Endothelial cell of umbilical vein (primary cell): ENCODE measurements at regions not wholly inside any gene's neighbourhood (a gene's known extent, or its start where the extent isn't known, plus 50 kb on each side); places are given as distances from the start of the nearest gene placed in this dataset.

Experiments
- BruUV-seq: library from RNA; stranded (reverse); fragments of 400-500 nt; replicated peaks from 2 replicates; lab custom pipeline; 2021; lab: Mats Ljungman, UMichigan
- CTCF ChIA-PET: fragments of 300-600, 350-600 bp; sonication (Branson Sonifier 250); formaldehyde crosslinking; loops from one replicate; lab custom pipeline; 2021; ENCODE audit warnings: antibody characterized with exemption, inconsistent platforms; lab: Charles Lee
- POLR2A ChIA-PET: fragments of 300-600, 350-600 bp; sonication (Branson Sonifier 250); formaldehyde crosslinking; loops from one replicate; lab custom pipeline; 2021; ENCODE audit warnings: antibody characterized with exemption, inconsistent platforms; lab: Charles Lee
- DNase-seq: peaks from one replicate; pipeline ENCODE4 v3.0.0-alpha.2; 2011; ENCODE audit warnings: low read depth, low spot score
- FAIRE-seq: peaks from 2 replicates; lab custom pipeline; 2011; peaks lifted over from hg19 to GRCh38; lab: Jason Lieb, UNC
- H2AFZ ChIP-seq: 2 replicates; pipeline ENCODE4 v1.6.0; 2012; ENCODE audit warnings: low read depth, low read length, control low read depth, inconsistent platforms
- H3K27ac ChIP-seq: 2 replicates; pipeline ENCODE4 v1.5.1; 2011; ENCODE audit warnings: low read depth, mild to moderate bottlenecking, control low read depth, low read length, moderate library complexity; ENCODE audit not compliant: insufficient read depth
- H3K27me3 ChIP-seq, 2 experiments: 2 replicates each; pipeline versions ENCODE4 v1.6.0 to v1.6.1; 2011; ENCODE audit warnings: low read length in 2 of 2, mixed read lengths in 1 of 2; ENCODE audit not compliant: control insufficient read depth in 2 of 2, insufficient read depth in 2 of 2
- H3K36me3 ChIP-seq, 2 experiments: 2 replicates in 1 of 2; 3 replicates in 1 of 2; pipeline ENCODE4 v1.5.1; 2011; ENCODE audit warnings: low read length in 2 of 2, mild to moderate bottlenecking in 1 of 2, moderate library complexity in 1 of 2; ENCODE audit not compliant: control insufficient read depth in 2 of 2, insufficient read depth in 2 of 2; ENCODE audit errors: extremely low read depth in 1 of 2
- H3K4me1 ChIP-seq: 3 replicates; pipeline ENCODE4 v1.5.1; 2011; ENCODE audit warnings: mild to moderate bottlenecking, low read length; ENCODE audit not compliant: control insufficient read depth, insufficient read depth; ENCODE audit errors: extremely low read depth
- H3K4me2 ChIP-seq: 2 replicates; pipeline ENCODE4 v1.6.1; 2011; ENCODE audit warnings: low read length, control low read depth, mixed read lengths; ENCODE audit not compliant: insufficient read depth
- H3K4me3 ChIP-seq, 3 experiments: fragments of 200-600 bp in 1 of 3; sonication (generic), shearing (Covaris generic) in 1 of 3; replicated peaks in 1 of 3; 2 replicates each; pipeline ENCODE4 v1.5.1; 2011 to 2016; ENCODE audit warnings: control low read depth in 3 of 3, low read length in 3 of 3, mild to moderate bottlenecking in 2 of 3, inconsistent platforms in 1 of 3, low read depth in 1 of 3, moderate library complexity in 1 of 3; ENCODE audit not compliant: insufficient read depth in 1 of 3
- H3K79me2 ChIP-seq: 2 replicates; pipeline ENCODE4 v1.6.0; 2012; ENCODE audit warnings: low read length, inconsistent platforms; ENCODE audit not compliant: control insufficient read depth, insufficient read depth
- H3K9ac ChIP-seq: replicated peaks from 2 replicates; pipeline ENCODE3; 2011; ENCODE audit warnings: low read length, control low read depth; ENCODE audit not compliant: insufficient read depth; ENCODE audit errors: extremely low read depth
- H3K9me1 ChIP-seq: replicated peaks from 3 replicates; pipeline ENCODE4 v1.6.0; 2011; ENCODE audit warnings: mild to moderate bottlenecking, low read length; ENCODE audit not compliant: control insufficient read depth, insufficient read depth; ENCODE audit errors: extremely low read depth
- H3K9me3 ChIP-seq: replicated peaks from 2 replicates; pipeline ENCODE4 v1.5.1; 2012; ENCODE audit warnings: low read length, inconsistent platforms; ENCODE audit not compliant: control insufficient read depth, insufficient read depth
- H4K20me1 ChIP-seq: replicated peaks from 2 replicates; pipeline ENCODE3; 2011; ENCODE audit warnings: mild to moderate bottlenecking, low read length; ENCODE audit not compliant: control insufficient read depth, insufficient read depth; ENCODE audit errors: extremely low read depth
- EZH2 ChIP-seq: IDR thresholded peaks from 2 replicates; pipeline ENCODE4 v1.6.1; 2012; ENCODE audit warnings: borderline replicate concordance, low read depth, mild to moderate bottlenecking, moderate library complexity, low read length, inconsistent platforms; ENCODE audit not compliant: severe bottlenecking
- FOS ChIP-seq: IDR thresholded peaks from 2 replicates; pipeline ENCODE4 v1.6.1; 2011; ENCODE audit warnings: mild to moderate bottlenecking, low read length, moderate library complexity, borderline replicate concordance; ENCODE audit not compliant: insufficient read depth
- GATA2 ChIP-seq: IDR thresholded peaks from 2 replicates; pipeline ENCODE4 v1.7.0; 2011; ENCODE audit warnings: low read depth, mild to moderate bottlenecking, moderate library complexity, mixed read lengths, low read length; ENCODE audit not compliant: insufficient read length, insufficient read depth
- JUN ChIP-seq: IDR thresholded peaks from 2 replicates; pipeline ENCODE4 v1.6.1; 2011; ENCODE audit warnings: borderline replicate concordance, low read depth; ENCODE audit not compliant: insufficient read length, insufficient read depth
- MYC ChIP-seq: IDR thresholded peaks from one replicate; pipeline ENCODE4 v1.6.1; 2011; ENCODE audit warnings: mild to moderate bottlenecking, low read depth, low read length
- POLR2A ChIP-seq: IDR thresholded peaks from 2 replicates; pipeline ENCODE4 v1.6.1; 2012; ENCODE audit warnings: low read depth, mild to moderate bottlenecking, control low read depth, low read length
- POLR2AphosphoS5 ChIP-seq: IDR thresholded peaks from 2 replicates; pipeline ENCODE4 v1.6.1; 2012; ENCODE audit warnings: low read depth, mild to moderate bottlenecking, control low read depth, low read length, moderate library complexity; ENCODE audit not compliant: insufficient read depth
- dilution Hi-C: fragments of 300-500 bp; cut with MboI; formaldehyde crosslinking; loops from one replicate; pipeline ENCODE4 v1.15.0; 2019; ENCODE audit warnings: low sequenced_read_pairs; ENCODE audit not compliant: extremely low pct_ligation_motif_present
- intact Hi-C: fragments of 100-400 bp; cut with micrococcal nuclease; formaldehyde crosslinking; loops from one replicate; pipeline ENCODE4 v1.10.0; 2022
- TF ChIP-seq, protein P1 (sequence below): IDR thresholded peaks from 2 replicates; pipeline ENCODE4 v1.6.1; 2011; ENCODE audit not compliant: insufficient read depth, insufficient read length
- TF ChIP-seq, protein P2 (sequence below), 2 donors: IDR thresholded peaks; 1 replicate in 1 of 2; 2 replicates in 1 of 2; pipeline ENCODE4 v1.5.1; 2011; ENCODE audit warnings: low read length in 2 of 2, mild to moderate bottlenecking in 2 of 2, moderate library complexity in 2 of 2, control low read depth in 1 of 2, inconsistent platforms in 1 of 2, low read depth in 1 of 2; ENCODE audit not compliant: insufficient read depth in 1 of 2; ENCODE audit errors: extremely low read depth in 1 of 2

DNA sequence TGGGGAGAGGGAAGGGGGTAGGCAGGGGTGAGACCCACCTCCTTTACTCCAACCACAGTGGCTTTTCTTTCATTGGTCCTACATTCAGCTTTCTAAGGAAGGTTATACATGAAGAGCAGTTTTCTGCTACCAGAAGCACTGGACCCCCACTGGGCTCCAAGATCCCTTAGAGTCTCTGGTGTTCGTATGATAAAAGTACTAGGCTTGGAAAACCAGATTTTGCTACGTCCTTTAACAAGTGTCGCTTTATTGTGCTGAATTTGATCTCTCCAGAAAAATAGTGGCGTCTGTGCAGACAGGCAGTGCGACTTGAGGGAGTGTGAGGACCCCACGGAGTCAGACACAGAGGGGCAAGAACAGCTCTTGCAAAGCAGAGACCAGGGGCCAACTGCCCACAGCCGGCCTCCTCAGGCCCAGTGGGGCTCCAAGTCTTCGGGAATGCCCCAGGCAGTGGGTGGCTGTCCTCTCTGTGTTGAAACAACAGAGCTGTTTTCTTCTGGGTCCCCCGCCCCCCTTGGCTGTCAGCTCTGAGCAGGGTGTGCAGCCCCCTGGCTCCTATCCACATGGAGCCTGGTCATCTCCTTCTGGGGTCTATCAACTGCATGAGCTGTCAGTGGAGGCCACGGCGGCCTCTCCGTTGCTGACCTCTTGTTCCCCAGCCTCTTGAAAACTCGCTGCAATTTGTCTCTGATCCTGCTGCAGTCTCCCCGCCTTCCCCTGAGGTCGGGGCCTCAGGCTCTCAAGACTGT, 333.2 kb downstream of the RPS24 start:
- Histone ChIP-seq H4K20me1 (no peaks in the 10 kb centered on the region), H3K4me2 (no peak overlapping the region), H2AFZ (no peak overlapping the region), H3K4me3 (no peak overlapping the region), H3K4me1 (peaks cover 8% of the 10 kb centered on the region), H3K79me2 (no peaks in the 10 kb centered on the region), H3K9me3 (no peaks in the 10 kb centered on the region), H3K9me1 (no peaks in the 10 kb centered on the region), H3K27me3 (no peaks in the 10 kb centered on the region), H3K27ac (no peak overlapping the region), H3K36me3 (no peaks in the 10 kb centered on the region), H3K9ac (no peak overlapping the region)
- TF ChIP-seq FOS: no peak
- TF ChIP-seq, protein P1, sequence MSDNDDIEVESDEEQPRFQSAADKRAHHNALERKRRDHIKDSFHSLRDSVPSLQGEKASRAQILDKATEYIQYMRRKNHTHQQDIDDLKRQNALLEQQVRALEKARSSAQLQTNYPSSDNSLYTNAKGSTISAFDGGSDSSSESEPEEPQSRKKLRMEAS: no peak
- no peak for TF ChIP-seq POLR2AphosphoS5
- TF ChIP-seq MYC: no peak
- TF ChIP-seq EZH2: no peak
- TF ChIP-seq, protein P2, sequence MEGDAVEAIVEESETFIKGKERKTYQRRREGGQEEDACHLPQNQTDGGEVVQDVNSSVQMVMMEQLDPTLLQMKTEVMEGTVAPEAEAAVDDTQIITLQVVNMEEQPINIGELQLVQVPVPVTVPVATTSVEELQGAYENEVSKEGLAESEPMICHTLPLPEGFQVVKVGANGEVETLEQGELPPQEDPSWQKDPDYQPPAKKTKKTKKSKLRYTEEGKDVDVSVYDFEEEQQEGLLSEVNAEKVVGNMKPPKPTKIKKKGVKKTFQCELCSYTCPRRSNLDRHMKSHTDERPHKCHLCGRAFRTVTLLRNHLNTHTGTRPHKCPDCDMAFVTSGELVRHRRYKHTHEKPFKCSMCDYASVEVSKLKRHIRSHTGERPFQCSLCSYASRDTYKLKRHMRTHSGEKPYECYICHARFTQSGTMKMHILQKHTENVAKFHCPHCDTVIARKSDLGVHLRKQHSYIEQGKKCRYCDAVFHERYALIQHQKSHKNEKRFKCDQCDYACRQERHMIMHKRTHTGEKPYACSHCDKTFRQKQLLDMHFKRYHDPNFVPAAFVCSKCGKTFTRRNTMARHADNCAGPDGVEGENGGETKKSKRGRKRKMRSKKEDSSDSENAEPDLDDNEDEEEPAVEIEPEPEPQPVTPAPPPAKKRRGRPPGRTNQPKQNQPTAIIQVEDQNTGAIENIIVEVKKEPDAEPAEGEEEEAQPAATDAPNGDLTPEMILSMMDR (IDR thresholded peaks at IDR 0.05; ENCODE audit: extremely low read depth in 1 of 2, insufficient read depth in 1 of 2, low read depth in 1 of 2, low read length in 2 of 2): no peak
- TF ChIP-seq GATA2: no peak
- TF ChIP-seq POLR2A: no peak
- no peak for TF ChIP-seq JUN
- FAIRE-seq: no peak
- POLR2A ChIA-PET: no interaction called here
- no peak for DNase-seq
- no TSS peak for BruUV-seq
- intact Hi-C loops: no loop called here
- dilution Hi-C loops: no loop called here
- CTCF ChIA-PET: interaction anchor here (0.6 kb wide), 1 partner anchor 13 kb away, joined by 3 read pairs; no protein-coding TSS in a partner anchor
